Tibial artery (tissue), 4 donors: ENCODE measurements at regions not wholly inside any gene's neighbourhood (a gene's known extent, or its start where the extent isn't known, plus 50 kb on each side); places are given as distances from the start of the nearest gene placed in this dataset.

Source experiments
- DNase-seq, 2 donors: peaks; one replicate each; pipeline ENCODE4 v3.0.0-alpha.2; 2019
- H3K27ac ChIP-seq, 2 donors: fragments of 200-600 bp; sonication (generic) in 1 of 2; 1 replicate in 1 of 2; 2 replicates in 1 of 2; pipeline ENCODE4 v1.5.1; 2018 to 2019; ENCODE audit warnings: mild to moderate bottlenecking in 1 of 2
- H3K27me3 ChIP-seq, 2 donors: fragments of 200-600 bp; sonication (generic) in 1 of 2; one replicate each; pipeline versions ENCODE4 v1.5.1 to v1.6.0; 2016 to 2019
- H3K36me3 ChIP-seq, 3 donors: fragments of 200-600 bp; sonication (generic) in 2 of 3; one replicate each; pipeline ENCODE4 v1.5.1; 2016 to 2019; ENCODE audit warnings: mild to moderate bottlenecking in 2 of 3
- H3K4me1 ChIP-seq, 4 donors: fragments of 200-600 bp; sonication (generic) in 2 of 4; 1 replicate in 3 of 4; 2 replicates in 1 of 4; pipeline ENCODE4 v1.5.1; 2016 to 2019
- H3K4me3 ChIP-seq, 2 donors: fragments of 200-600 bp; sonication (generic) in 1 of 2; 1 replicate in 1 of 2; 2 replicates in 1 of 2; pipeline ENCODE4 v1.5.1; 2018 to 2019; ENCODE audit warnings: mild to moderate bottlenecking in 2 of 2
- H3K9me3 ChIP-seq, 3 donors: fragments of 200-600 bp; sonication (generic) in 1 of 3; one replicate each; pipeline ENCODE4 v1.5.1; 2016 to 2019
- CTCF ChIP-seq, 2 experiments: fragments of 200-600 bp in 1 of 2; fragments of 450-650 bp in 1 of 2; IDR thresholded peaks; one replicate each; pipeline ENCODE4 v1.5.1; 2017 to 2019; ENCODE audit warnings: antibody characterized with exemption in 2 of 2, mild to moderate bottlenecking in 1 of 2, moderate library complexity in 1 of 2
- intact Hi-C: fragments of 100-400 bp; cut with DNase I; formaldehyde crosslinking; loops from one replicate; pipeline ENCODE4 v1.15.0; 2023; ENCODE audit warnings: low total_unique reads

- DNase-seq, result no peak
- Histone ChIP-seq H3K4me3 (no peak overlapping the region), H3K9me3 (peaks cover 0 to 4% (median 4%) of the 10 kb centered on the region in 3 donors), H3K27ac (no peak overlapping the region), H3K27me3 (no peaks in the 10 kb centered on the region), H3K36me3 (no peaks in the 10 kb centered on the region), H3K4me1 (peaks cover 0 to 5% (median 0%) of the 10 kb centered on the region in 4 donors)
- no peak for TF ChIP-seq CTCF (IDR thresholded peaks at IDR 0.05)
- intact Hi-C loops, result no loop called here
Measured at GRCh38 chr4:100938698-100939097, 408.6 kb downstream of the PPP3CA start.

GRCh38 chr4:100936661-100937375 lies 410.5 kb downstream of the PPP3CA start:
- no peak for DNase-seq
- Histone ChIP-seq H3K27ac (no peak overlapping the region), H3K36me3 (no peaks in the 10 kb centered on the region)

GRCh38 chr4:100935090-100935489 lies 412.2 kb downstream of the PPP3CA start:
- H3K27me3 ChIP-seq, result no peaks in the 10 kb centered on the region
- intact Hi-C loops, result no loop called here
- no peak overlapping the region for H3K27ac ChIP-seq
- no peaks in the 10 kb centered on the region for H3K36me3 ChIP-seq
- H3K4me1 ChIP-seq, result peaks cover 0 to 5% (median 0%) of the 10 kb centered on the region in 4 donors
- DNase-seq, result no peak
- no peaks in the 10 kb centered on the region for H3K9me3 ChIP-seq
- TF ChIP-seq CTCF (IDR thresholded peaks at IDR 0.05), result no peak
- H3K4me3 ChIP-seq, result no peak overlapping the region

More at GRCh38 chr4:100936661-100937375, 410.5 kb downstream of the PPP3CA start:
- Histone ChIP-seq H3K9me3 (no peaks in the 10 kb centered on the region), H3K4me3 (no peak overlapping the region), H3K4me1 (peaks cover 0 to 5% (median 0%) of the 10 kb centered on the region in 4 donors), H3K27me3 (no peaks in the 10 kb centered on the region)
- TF ChIP-seq CTCF (IDR thresholded peaks at IDR 0.05), result no peak
- intact Hi-C loops, result no loop called here

- H3K36me3 ChIP-seq, result no peaks in the 10 kb centered on the region
- H3K27me3 ChIP-seq, result no peaks in the 10 kb centered on the region
- TF ChIP-seq CTCF (IDR thresholded peaks at IDR 0.05), result no peak
- H3K4me1 ChIP-seq, result peaks cover 0 to 5% (median 0%) of the 10 kb centered on the region in 4 donors
- no peak overlapping the region for H3K27ac ChIP-seq
- intact Hi-C loops, result no loop called here
- no peak for DNase-seq
- no peak overlapping the region for H3K4me3 ChIP-seq
- H3K9me3 ChIP-seq, result no peaks in the 10 kb centered on the region
Measured at GRCh38 chr4:100933628-100934027, 413.7 kb downstream of the PPP3CA start.

GRCh38 chr4:100929758-100930157 lies 411.9 kb upstream of the EMCN start:
- DNase-seq, result no peak
- no peaks in the 10 kb centered on the region for H3K9me3 ChIP-seq
- no peak for TF ChIP-seq CTCF (IDR thresholded peaks at IDR 0.05)
- intact Hi-C loops, result no loop called here
- H3K27ac ChIP-seq, result no peak overlapping the region
- no peaks in the 10 kb centered on the region for H3K4me1 ChIP-seq
- H3K27me3 ChIP-seq, result no peaks in the 10 kb centered on the region
- H3K36me3 ChIP-seq, result no peaks in the 10 kb centered on the region
- H3K4me3 ChIP-seq, result no peak overlapping the region
